Thoracic aorta (tissue), 2 donors: ENCODE measurements at regions not wholly inside any gene's neighbourhood (a gene's known extent, or its start where the extent isn't known, plus 50 kb on each side); places are given as distances from the start of the nearest gene placed in this dataset.

Source experiments
- ATAC-seq: fragments of 150-250 bp; one replicate; pipeline ENCODE4 v1.8.0; 2017; ENCODE audit warnings: low read depth; ENCODE audit not compliant: insufficient number of reproducible peaks, low FRiP score
- DNase-seq: peaks from one replicate; pipeline ENCODE4 v3.0.0-alpha.2; 2020; ENCODE audit warnings: low spot score
- H3K27ac ChIP-seq, 2 donors: fragments of 200-600 bp; sonication (generic); 1 replicate in 1 of 2; 2 replicates in 1 of 2; pipeline ENCODE4 v1.5.1; 2016; ENCODE audit warnings: mild to moderate bottlenecking in 2 of 2, moderate library complexity in 2 of 2
- H3K27me3 ChIP-seq: fragments of 200-600 bp; sonication (generic); replicated peaks from 2 replicates; pipeline ENCODE4 v1.6.0; 2016; ENCODE audit warnings: mild to moderate bottlenecking; ENCODE audit not compliant: insufficient read depth
- H3K36me3 ChIP-seq: fragments of 200-600 bp; sonication (generic); one replicate; pipeline ENCODE4 v1.5.1; 2016
- H3K4me1 ChIP-seq, 2 donors: fragments of 200-600 bp; sonication (generic); 1 replicate in 1 of 2; 2 replicates in 1 of 2; pipeline versions ENCODE4 v1.5.1 to v1.6.0; 2016; ENCODE audit warnings: low read depth in 2 of 2, mild to moderate bottlenecking in 1 of 2; ENCODE audit not compliant: control insufficient read depth in 1 of 2
- H3K4me3 ChIP-seq: fragments of 200-600 bp; sonication (generic); 2 replicates; pipeline ENCODE4 v1.5.1; 2016; ENCODE audit warnings: mild to moderate bottlenecking
- H3K9me3 ChIP-seq: fragments of 200-600 bp; sonication (generic); 2 replicates; pipeline ENCODE4 v1.5.1; 2016
- TF ChIP-seq, protein P1 (sequence below): fragments of 200-600 bp; sonication (generic); IDR thresholded peaks from one replicate; pipeline ENCODE4 v1.5.1; 2019; ENCODE audit warnings: antibody characterized with exemption

DNA sequence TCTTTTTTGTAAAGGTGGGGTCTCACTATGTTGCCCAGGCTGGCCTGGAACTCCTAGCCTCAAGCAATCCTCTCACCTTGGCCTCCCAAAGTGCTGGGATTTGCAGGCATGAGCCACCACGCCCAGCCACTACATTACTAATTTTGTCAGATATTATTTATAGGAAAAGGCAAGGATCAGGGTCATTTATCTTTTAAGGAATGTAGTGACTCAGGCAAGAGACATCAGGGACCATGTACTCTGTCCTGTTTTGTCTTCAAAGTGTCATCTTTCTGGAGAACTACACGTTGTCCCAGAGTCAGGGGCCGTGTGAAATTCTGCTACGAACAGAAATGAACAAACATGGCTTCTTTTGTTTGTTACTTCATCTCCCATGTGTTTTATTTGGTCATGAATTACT is 105.3 kb downstream of the NPTX2 start:
- DNase-seq (no peak), ATAC-seq (no peak)
- Histone ChIP-seq H3K27ac (no peak overlapping the region), H3K9me3 (no peaks in the 10 kb centered on the region), H3K4me1 (no peaks in the 10 kb centered on the region), H3K4me3 (no peak overlapping the region), H3K36me3 (no peaks in the 10 kb centered on the region), H3K27me3 (no peaks in the 10 kb centered on the region)
- TF ChIP-seq, protein P1, sequence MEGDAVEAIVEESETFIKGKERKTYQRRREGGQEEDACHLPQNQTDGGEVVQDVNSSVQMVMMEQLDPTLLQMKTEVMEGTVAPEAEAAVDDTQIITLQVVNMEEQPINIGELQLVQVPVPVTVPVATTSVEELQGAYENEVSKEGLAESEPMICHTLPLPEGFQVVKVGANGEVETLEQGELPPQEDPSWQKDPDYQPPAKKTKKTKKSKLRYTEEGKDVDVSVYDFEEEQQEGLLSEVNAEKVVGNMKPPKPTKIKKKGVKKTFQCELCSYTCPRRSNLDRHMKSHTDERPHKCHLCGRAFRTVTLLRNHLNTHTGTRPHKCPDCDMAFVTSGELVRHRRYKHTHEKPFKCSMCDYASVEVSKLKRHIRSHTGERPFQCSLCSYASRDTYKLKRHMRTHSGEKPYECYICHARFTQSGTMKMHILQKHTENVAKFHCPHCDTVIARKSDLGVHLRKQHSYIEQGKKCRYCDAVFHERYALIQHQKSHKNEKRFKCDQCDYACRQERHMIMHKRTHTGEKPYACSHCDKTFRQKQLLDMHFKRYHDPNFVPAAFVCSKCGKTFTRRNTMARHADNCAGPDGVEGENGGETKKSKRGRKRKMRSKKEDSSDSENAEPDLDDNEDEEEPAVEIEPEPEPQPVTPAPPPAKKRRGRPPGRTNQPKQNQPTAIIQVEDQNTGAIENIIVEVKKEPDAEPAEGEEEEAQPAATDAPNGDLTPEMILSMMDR, result no peak

DNA sequence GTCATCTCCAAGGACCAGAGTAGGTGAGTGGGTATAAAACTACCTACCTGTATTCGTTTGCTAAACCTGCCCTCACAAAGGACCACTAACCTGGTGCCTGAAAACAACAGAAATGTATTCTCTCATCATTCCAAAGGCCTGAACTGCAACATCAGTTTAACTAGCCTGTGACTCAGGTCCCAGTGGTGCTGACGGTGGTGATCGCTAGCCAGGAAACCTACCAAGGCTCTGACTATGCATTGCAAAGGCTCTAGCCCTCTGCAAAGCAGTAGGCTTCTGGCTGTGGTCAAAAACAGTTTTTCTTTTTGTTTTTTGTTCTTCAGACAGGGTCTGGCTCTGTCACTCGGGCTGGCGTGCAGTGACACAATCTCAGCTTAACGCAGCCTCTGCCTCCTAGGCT is 107.5 kb downstream of the NPTX2 start:
- H3K4me1 ChIP-seq, result no peaks in the 10 kb centered on the region
- TF ChIP-seq, protein P1, result no peak
- DNase-seq, result no peak
- ATAC-seq, result no peak
- H3K4me3 ChIP-seq, result no peak overlapping the region
- H3K9me3 ChIP-seq, result no peaks in the 10 kb centered on the region
- no peaks in the 10 kb centered on the region for H3K36me3 ChIP-seq
- no peaks in the 10 kb centered on the region for H3K27me3 ChIP-seq
- H3K27ac ChIP-seq, result no peak overlapping the region

DNA sequence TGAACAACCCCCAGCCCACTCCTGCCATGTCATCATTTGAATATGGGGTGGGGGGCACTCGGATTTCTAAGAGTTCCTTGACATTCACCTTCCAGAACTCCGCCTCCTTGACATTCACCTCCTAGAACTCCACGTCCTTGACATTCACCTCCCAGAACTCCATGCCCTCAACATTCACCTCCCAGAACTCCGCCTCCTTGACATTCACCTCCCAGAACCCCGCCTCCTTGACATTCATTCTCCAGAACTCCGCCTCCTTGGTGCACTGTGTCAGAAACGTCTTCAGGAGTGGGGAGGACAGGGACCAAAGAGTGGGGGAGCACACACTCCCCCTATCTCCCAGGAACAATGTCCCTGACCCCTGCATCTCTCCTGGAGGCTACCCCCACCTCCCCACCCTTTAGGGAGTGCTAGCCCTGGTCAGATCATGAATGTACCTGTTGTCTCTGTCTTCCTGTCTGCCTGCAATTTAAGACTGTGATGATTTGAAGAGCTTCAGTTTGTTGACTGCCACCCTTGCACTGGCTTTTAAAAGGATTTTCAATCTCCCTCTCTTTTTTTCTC is 110.1 kb downstream of the NPTX2 start:
- TF ChIP-seq, protein P1, result no peak
- Histone ChIP-seq H3K36me3 (no peaks in the 10 kb centered on the region), H3K27ac (no peak overlapping the region), H3K9me3 (no peaks in the 10 kb centered on the region), H3K4me1 (no peaks in the 10 kb centered on the region), H3K27me3 (no peaks in the 10 kb centered on the region), H3K4me3 (no peak overlapping the region)
- no peak for DNase-seq
- no peak for ATAC-seq

DNA sequence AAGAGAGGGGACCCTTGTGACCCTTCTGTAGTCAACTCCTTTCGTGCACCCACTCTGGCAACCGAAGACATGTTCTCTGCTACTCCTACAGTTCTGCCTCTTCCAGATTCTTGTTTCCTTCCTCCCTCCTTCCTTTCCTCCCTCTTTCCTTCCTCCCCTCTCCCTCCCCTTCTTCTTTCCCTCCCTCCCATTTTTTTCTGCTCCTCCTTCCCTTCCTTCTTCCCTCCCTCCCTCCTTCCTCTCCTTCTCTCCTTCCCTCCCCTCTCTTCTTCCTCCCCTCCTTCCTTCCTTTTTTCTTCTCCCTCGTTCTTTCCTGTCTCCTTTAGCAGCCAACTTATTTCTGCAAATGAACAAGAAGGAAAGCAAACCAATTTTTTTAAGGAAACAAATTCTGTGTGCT is 111.5 kb downstream of the NPTX2 start:
- TF ChIP-seq, protein P1, result no peak
- Histone ChIP-seq H3K4me1 (no peaks in the 10 kb centered on the region), H3K27ac (no peak overlapping the region), H3K27me3 (no peaks in the 10 kb centered on the region), H3K36me3 (no peaks in the 10 kb centered on the region), H3K9me3 (peaks cover 4% of the 10 kb centered on the region), H3K4me3 (no peak overlapping the region)
- ATAC-seq, result no peak
- no peak for DNase-seq

DNA sequence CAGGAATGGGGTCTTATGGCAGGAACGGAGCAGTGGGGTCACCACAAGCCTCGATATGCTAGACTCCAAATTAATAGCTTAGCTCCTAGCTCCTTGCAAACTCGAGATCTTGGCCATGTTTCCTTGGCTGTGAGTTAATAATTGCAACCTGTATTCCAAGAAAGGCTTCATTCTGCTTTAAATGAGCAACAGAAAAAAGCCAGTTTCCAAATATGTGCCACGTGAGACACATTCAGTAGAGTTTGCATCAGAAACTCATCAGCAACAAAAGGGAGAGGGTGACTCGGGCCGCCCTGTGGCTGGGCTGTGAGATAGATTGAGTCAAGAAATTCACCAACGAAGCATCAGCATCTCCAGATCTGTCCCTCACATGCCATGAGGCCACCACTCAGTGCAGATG is 112.0 kb downstream of the NPTX2 start:
- Histone ChIP-seq H3K36me3 (no peaks in the 10 kb centered on the region), H3K27me3 (no peaks in the 10 kb centered on the region), H3K9me3 (peaks cover 4% of the 10 kb centered on the region), H3K4me1 (no peaks in the 10 kb centered on the region), H3K4me3 (no peak overlapping the region), H3K27ac (no peak overlapping the region)
- no peak for ATAC-seq
- TF ChIP-seq, protein P1, result no peak
- DNase-seq, result no peak
